MM.1S (cell line): ENCODE measurements at regions not wholly inside any gene's neighbourhood (a gene's known extent, or its start where the extent isn't known, plus 50 kb on each side); places are given as distances from the start of the nearest gene placed in this dataset.

Source experiments
- DNase-seq: peaks from one replicate; pipeline ENCODE4 v3.0.0-alpha.2; 2015
- H2AFZ ChIP-seq: fragments of 300-600 bp; sonication (generic); 2 replicates; pipeline ENCODE4 v1.6.0; 2016; ENCODE audit warnings: antibody characterized with exemption, low read length
- H3F3A ChIP-seq: fragments of 300-600 bp; sonication (generic); 2 replicates; pipeline ENCODE4 v1.6.1; 2016; ENCODE audit warnings: mild to moderate bottlenecking, antibody characterized with exemption, low read length, moderate library complexity, mixed read lengths; ENCODE audit not compliant: insufficient read depth
- H3K27ac ChIP-seq: fragments of 300-600 bp; sonication (generic); 2 replicates; pipeline ENCODE4 v1.5.1; 2016; ENCODE audit warnings: mild to moderate bottlenecking, low read length
- H3K27me3 ChIP-seq: fragments of 300-600 bp; sonication (generic); replicated peaks from 2 replicates; pipeline ENCODE4 v1.6.0; 2016; ENCODE audit warnings: low read length; ENCODE audit not compliant: insufficient read depth
- H3K36me3 ChIP-seq: fragments of 300-600 bp; sonication (generic); replicated peaks from 2 replicates; pipeline ENCODE4 v1.6.1; 2016; ENCODE audit warnings: mild to moderate bottlenecking, low read length, mixed read lengths; ENCODE audit not compliant: insufficient read depth
- H3K4me1 ChIP-seq: fragments of 300-600 bp; sonication (generic); 2 replicates; pipeline ENCODE4 v1.6.1; 2016; ENCODE audit warnings: low read length, mixed read lengths
- H3K4me2 ChIP-seq: fragments of 300-600 bp; sonication (generic); 2 replicates; pipeline ENCODE4 v1.6.0; 2016; ENCODE audit warnings: low read depth, low read length
- H3K4me3 ChIP-seq: fragments of 300-600 bp; sonication (generic); 2 replicates; pipeline ENCODE4 v1.5.1; 2016; ENCODE audit warnings: low read length, mixed read lengths
- H3K79me2 ChIP-seq: fragments of 300-600 bp; sonication (generic); 2 replicates; pipeline ENCODE4 v1.6.1; 2016; ENCODE audit warnings: mixed run types, low read length, mixed read lengths
- H3K9ac ChIP-seq: fragments of 300-600 bp; sonication (generic); 2 replicates; pipeline ENCODE4 v1.6.1; 2016; ENCODE audit warnings: low read length, mixed read lengths
- H3K9me2 ChIP-seq: fragments of 300-600 bp; sonication (generic); replicated peaks from 2 replicates; pipeline ENCODE4 v1.6.1; 2016; ENCODE audit warnings: mild to moderate bottlenecking, low read length, mixed read lengths; ENCODE audit not compliant: insufficient read depth
- H3K9me3 ChIP-seq: fragments of 300-600 bp; sonication (generic); replicated peaks from 2 replicates; pipeline ENCODE4 v1.6.1; 2016; ENCODE audit warnings: mild to moderate bottlenecking, low read length, mixed read lengths; ENCODE audit not compliant: insufficient read depth
- H4K20me1 ChIP-seq: fragments of 300-600 bp; sonication (generic); 2 replicates; pipeline ENCODE4 v1.6.1; 2016; ENCODE audit warnings: mild to moderate bottlenecking, low read length, moderate library complexity, mixed read lengths; ENCODE audit not compliant: insufficient read depth
- EZH2 ChIP-seq: fragments of 300-600 bp; sonication (generic); optimal IDR thresholded peaks from 2 replicates; pipeline ENCODE3; 2017; ENCODE audit warnings: low read depth, mild to moderate bottlenecking, antibody characterized with exemption, low read length, mixed read lengths
- EZH2phosphoT487 ChIP-seq: fragments of 300-600 bp; sonication (generic); IDR thresholded peaks from 2 replicates; pipeline ENCODE4 v1.6.1; 2018; ENCODE audit warnings: antibody characterized with exemption, low read length
- TF ChIP-seq, protein P1 (sequence below): fragments of 300-600 bp; sonication (generic); IDR thresholded peaks from 2 replicates; pipeline ENCODE4 v1.5.1; 2016; ENCODE audit warnings: antibody characterized with exemption, low read length, mixed read lengths

DNA sequence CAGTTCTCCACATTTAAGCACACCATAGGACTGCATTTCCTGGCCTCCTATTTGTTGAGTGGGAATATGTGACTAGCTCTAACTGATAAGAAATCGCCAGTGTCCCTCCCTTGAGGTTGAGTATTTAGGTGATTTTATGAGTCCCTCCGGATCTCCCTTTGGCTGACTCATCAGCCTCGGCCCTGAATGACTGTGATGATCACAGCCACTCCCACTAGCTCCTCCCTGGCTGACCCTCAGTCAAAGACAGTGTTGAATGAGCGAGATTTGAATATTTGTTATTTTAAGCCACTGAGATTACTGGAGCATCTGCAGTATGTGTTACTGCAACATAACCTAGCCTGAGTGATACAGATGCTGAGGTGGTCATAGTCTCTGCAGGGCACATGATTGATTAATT lies 515.3 kb downstream of the EPHB1 start:
- Histone ChIP-seq H3F3A (no peaks in the 10 kb centered on the region), H3K36me3 (no peaks in the 10 kb centered on the region), H3K79me2 (no peaks in the 10 kb centered on the region), H3K27me3 (no peaks in the 10 kb centered on the region), H3K4me3 (no peak overlapping the region), H3K9me2 (no peaks in the 10 kb centered on the region), H3K4me2 (no peak overlapping the region), H3K9ac (no peak overlapping the region), H3K4me1 (no peaks in the 10 kb centered on the region), H2AFZ (no peak overlapping the region), H4K20me1 (no peaks in the 10 kb centered on the region), H3K27ac (no peak overlapping the region), H3K9me3 (no peaks in the 10 kb centered on the region)
- TF ChIP-seq EZH2 (no peak), EZH2phosphoT487 (no peak)
- TF ChIP-seq, protein P1, sequence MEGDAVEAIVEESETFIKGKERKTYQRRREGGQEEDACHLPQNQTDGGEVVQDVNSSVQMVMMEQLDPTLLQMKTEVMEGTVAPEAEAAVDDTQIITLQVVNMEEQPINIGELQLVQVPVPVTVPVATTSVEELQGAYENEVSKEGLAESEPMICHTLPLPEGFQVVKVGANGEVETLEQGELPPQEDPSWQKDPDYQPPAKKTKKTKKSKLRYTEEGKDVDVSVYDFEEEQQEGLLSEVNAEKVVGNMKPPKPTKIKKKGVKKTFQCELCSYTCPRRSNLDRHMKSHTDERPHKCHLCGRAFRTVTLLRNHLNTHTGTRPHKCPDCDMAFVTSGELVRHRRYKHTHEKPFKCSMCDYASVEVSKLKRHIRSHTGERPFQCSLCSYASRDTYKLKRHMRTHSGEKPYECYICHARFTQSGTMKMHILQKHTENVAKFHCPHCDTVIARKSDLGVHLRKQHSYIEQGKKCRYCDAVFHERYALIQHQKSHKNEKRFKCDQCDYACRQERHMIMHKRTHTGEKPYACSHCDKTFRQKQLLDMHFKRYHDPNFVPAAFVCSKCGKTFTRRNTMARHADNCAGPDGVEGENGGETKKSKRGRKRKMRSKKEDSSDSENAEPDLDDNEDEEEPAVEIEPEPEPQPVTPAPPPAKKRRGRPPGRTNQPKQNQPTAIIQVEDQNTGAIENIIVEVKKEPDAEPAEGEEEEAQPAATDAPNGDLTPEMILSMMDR, result no peak
- no peak for DNase-seq

DNA sequence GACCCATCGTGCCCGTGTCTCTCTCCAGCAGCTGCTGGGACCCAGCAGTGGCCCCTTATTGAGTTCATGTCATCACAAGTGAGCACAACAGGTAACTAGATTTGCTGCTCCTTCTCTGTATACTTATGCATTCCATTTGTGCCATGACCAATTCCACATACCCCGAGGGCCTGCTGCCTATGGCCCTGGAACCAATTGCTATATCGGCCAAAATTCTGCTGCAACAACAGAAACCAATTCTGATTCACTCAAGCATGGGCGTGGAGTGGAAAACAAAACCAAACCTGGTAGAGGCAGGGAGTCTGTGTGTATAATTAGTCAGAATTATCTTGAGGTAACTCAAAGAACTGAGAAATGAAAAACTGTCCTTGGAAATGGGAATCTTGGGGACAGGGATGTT lies 516.6 kb downstream of the EPHB1 start:
- Histone ChIP-seq H3F3A (no peaks in the 10 kb centered on the region), H3K4me1 (no peaks in the 10 kb centered on the region), H3K27me3 (no peaks in the 10 kb centered on the region), H3K9ac (no peak overlapping the region), H3K36me3 (no peaks in the 10 kb centered on the region), H2AFZ (no peak overlapping the region), H3K79me2 (no peaks in the 10 kb centered on the region), H3K4me2 (no peak overlapping the region), H3K4me3 (no peak overlapping the region), H4K20me1 (no peaks in the 10 kb centered on the region), H3K9me3 (no peaks in the 10 kb centered on the region), H3K27ac (no peak overlapping the region), H3K9me2 (no peaks in the 10 kb centered on the region)
- no peak for DNase-seq
- TF ChIP-seq EZH2phosphoT487, result no peak
- TF ChIP-seq, protein P1, result no peak
- no peak for TF ChIP-seq EZH2

- Histone ChIP-seq H3K27me3 (no peaks in the 10 kb centered on the region), H3K9ac (no peak overlapping the region), H2AFZ (no peak overlapping the region), H3K4me1 (no peaks in the 10 kb centered on the region), H3K9me3 (no peaks in the 10 kb centered on the region), H3K27ac (no peak overlapping the region), H3F3A (no peaks in the 10 kb centered on the region), H3K4me2 (no peak overlapping the region), H4K20me1 (no peaks in the 10 kb centered on the region), H3K4me3 (no peak overlapping the region), H3K79me2 (no peaks in the 10 kb centered on the region), H3K9me2 (no peaks in the 10 kb centered on the region), H3K36me3 (no peaks in the 10 kb centered on the region)
- DNase-seq, result no peak
- no peak for TF ChIP-seq EZH2
- TF ChIP-seq EZH2phosphoT487, result no peak
- TF ChIP-seq, protein P1, result no peak
Observed at GRCh38 chr3:135314237-135314636, 519.2 kb downstream of the EPHB1 start.
